ENCODE measurements at regions not wholly inside any gene's neighbourhood (a gene's known extent, or its start where the extent isn't known, plus 50 kb on each side); places are given as distances from the start of the nearest gene placed in this dataset.

DNA sequence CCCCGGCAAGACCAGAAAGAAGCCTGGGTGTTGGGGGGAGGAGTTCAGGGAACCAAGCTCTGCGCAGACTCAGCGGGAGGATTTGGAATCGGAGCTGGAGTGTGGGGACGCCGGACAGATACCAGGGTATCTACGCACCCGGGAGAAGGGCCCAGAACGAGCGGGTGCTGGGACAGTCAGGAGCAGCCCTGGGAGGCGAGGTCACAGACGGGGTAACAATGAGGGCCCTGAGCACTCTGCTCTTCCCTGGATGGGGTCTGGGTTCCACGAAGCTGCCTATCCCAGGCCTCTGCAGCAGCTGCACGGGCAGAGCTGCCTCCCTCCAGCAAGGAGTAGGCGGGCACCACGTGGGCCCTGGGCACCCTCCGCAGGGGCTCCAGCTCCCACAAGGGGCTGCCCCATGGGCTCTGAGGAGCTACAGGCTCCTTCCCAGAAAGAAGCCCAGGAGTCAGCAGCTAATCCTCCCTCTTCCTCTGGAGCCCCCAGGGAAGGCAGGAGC, 197.2 kb downstream of the BRD1 start:
- TF ChIP-seq POLR2AphosphoS5 (IDR thresholded peaks at IDR 0.05; ENCODE audit: low read depth) (no peak; the same call in 1 of the 2 replicates), SPI1 (IDR thresholded peaks at IDR 0.05; ENCODE audit: borderline replicate concordance, low read depth) (no peak), REST (IDR thresholded peaks at IDR 0.05; ENCODE audit: insufficient replicate concordance, low read depth) (no peak), GABPA (IDR thresholded peaks at IDR 0.05; ENCODE audit: low read depth) (no peak)
- TF ChIP-seq, protein P1, sequence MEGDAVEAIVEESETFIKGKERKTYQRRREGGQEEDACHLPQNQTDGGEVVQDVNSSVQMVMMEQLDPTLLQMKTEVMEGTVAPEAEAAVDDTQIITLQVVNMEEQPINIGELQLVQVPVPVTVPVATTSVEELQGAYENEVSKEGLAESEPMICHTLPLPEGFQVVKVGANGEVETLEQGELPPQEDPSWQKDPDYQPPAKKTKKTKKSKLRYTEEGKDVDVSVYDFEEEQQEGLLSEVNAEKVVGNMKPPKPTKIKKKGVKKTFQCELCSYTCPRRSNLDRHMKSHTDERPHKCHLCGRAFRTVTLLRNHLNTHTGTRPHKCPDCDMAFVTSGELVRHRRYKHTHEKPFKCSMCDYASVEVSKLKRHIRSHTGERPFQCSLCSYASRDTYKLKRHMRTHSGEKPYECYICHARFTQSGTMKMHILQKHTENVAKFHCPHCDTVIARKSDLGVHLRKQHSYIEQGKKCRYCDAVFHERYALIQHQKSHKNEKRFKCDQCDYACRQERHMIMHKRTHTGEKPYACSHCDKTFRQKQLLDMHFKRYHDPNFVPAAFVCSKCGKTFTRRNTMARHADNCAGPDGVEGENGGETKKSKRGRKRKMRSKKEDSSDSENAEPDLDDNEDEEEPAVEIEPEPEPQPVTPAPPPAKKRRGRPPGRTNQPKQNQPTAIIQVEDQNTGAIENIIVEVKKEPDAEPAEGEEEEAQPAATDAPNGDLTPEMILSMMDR (IDR thresholded peaks at IDR 0.05; ENCODE audit: insufficient read depth, low read length) = no peak
- no peak overlapping the region for H3K4me3 ChIP-seq (replicated peaks; ENCODE audit: insufficient read depth, low read length)
- H3K27ac ChIP-seq (replicated peaks) = no peak overlapping the region
- DNase-seq (ENCODE audit: low read depth in 1 of 2, low spot score in 1 of 2) = no peak
- no peaks in the 10 kb centered on the region for H3K27me3 ChIP-seq (ENCODE audit: insufficient read depth, poor library complexity, severe bottlenecking)

GRCh38 chr22:49629586-49630447, 197.9 kb downstream of the BRD1 start:
- TF ChIP-seq, protein P1 (IDR thresholded peaks at IDR 0.05; ENCODE audit: insufficient read depth, low read length) = no peak
- TF ChIP-seq GABPA (IDR thresholded peaks at IDR 0.05; ENCODE audit: low read depth) (no peak), POLR2AphosphoS5 (IDR thresholded peaks at IDR 0.05; ENCODE audit: low read depth) (no peak), REST (IDR thresholded peaks at IDR 0.05; ENCODE audit: insufficient replicate concordance, low read depth) (no peak), SPI1 (IDR thresholded peaks at IDR 0.05; ENCODE audit: borderline replicate concordance, low read depth) (no peak)
- Histone ChIP-seq H3K27ac (replicated peaks) (no peak overlapping the region), H3K27me3 (ENCODE audit: insufficient read depth, poor library complexity, severe bottlenecking) (no peaks in the 10 kb centered on the region)

GRCh38 chr22:49629261-49629570, 198.5 kb downstream of the BRD1 start:
- H3K27me3 ChIP-seq (ENCODE audit: insufficient read depth, poor library complexity, severe bottlenecking) = no peaks in the 10 kb centered on the region
- no peak for DNase-seq (ENCODE audit: low read depth in 1 of 2, low spot score in 1 of 2)
- TF ChIP-seq POLR2AphosphoS5 (IDR thresholded peaks at IDR 0.05; ENCODE audit: low read depth) (0 out of 2 replicates have a peak, but pooled peaks have one; percentile 16), REST (IDR thresholded peaks at IDR 0.05; ENCODE audit: insufficient replicate concordance, low read depth) (no peak)
- H3K27ac ChIP-seq (replicated peaks) = no peak overlapping the region
- no peak overlapping the region for H3K4me3 ChIP-seq (replicated peaks; ENCODE audit: insufficient read depth, low read length)

More at GRCh38 chr22:49629586-49630447, 197.9 kb downstream of the BRD1 start:
- no peak overlapping the region for H3K4me3 ChIP-seq (replicated peaks; ENCODE audit: insufficient read depth, low read length)
- DNase-seq (ENCODE audit: low read depth in 1 of 2, low spot score in 1 of 2) = no peak

Data from HL-60 (cell line).